IMR-90 (cell line): ENCODE measurements at regions not wholly inside any gene's neighbourhood (a gene's known extent, or its start where the extent isn't known, plus 50 kb on each side); places are given as distances from the start of the nearest gene placed in this dataset.
"Not testable (repeated sequence)": the region's sequence is repeated elsewhere in the genome, so short reads cannot be mapped to it uniquely, and the experiment has no call there.

ENCODE experiments used
- ATAC-seq: fragments of 200-7000 bp; cut with Tn5 transposase; 2 replicates; pipeline ENCODE4 v1.9.1; 2020; ENCODE audit warnings: low read depth, mild to moderate bottlenecking, moderate library complexity
- BruUV-seq: library from RNA; stranded (reverse); fragments of 400-500 nt; replicated peaks from 2 replicates; lab custom pipeline; 2021; lab: Mats Ljungman, UMichigan
- CTCF ChIA-PET: fragments of 300-600 bp; formaldehyde crosslinking; extraction: SDS; loops from one replicate; lab custom pipeline; 2021; ENCODE audit warnings: antibody characterized with exemption; lab: Yijun Ruan, JAX
- POLR2A ChIA-PET: fragments of 300-600 bp; sonication (Branson Sonifier 250); formaldehyde crosslinking; loops from one replicate; lab custom pipeline; 2022; ENCODE audit warnings: antibody characterized with exemption; ENCODE audit not compliant: unreplicated experiment; lab: Charles Lee
- DNase-seq: peaks from one replicate; pipeline ENCODE4 v3.0.0; 2013
- H2AFZ ChIP-seq: replicated peaks from 2 replicates; pipeline ENCODE3; 2013; ENCODE audit warnings: low read length, mild to moderate bottlenecking; ENCODE audit not compliant: poor library complexity
- H2AK5ac ChIP-seq: 2 replicates; pipeline ENCODE4 v1.6.1; 2013; ENCODE audit warnings: low read depth, low read length, inconsistent platforms
- H2AK9ac ChIP-seq: replicated peaks from 2 replicates; pipeline ENCODE3; 2013; ENCODE audit warnings: mild to moderate bottlenecking, low read depth, low read length, moderate library complexity; ENCODE audit not compliant: poor library complexity
- H2BK120ac ChIP-seq: 2 replicates; pipeline ENCODE4 v1.6.1; 2013; ENCODE audit warnings: low read depth, low read length, inconsistent platforms
- H2BK15ac ChIP-seq: 3 replicates; pipeline ENCODE4 v1.6.1; 2013; ENCODE audit warnings: low read depth, low read length, inconsistent platforms
- H2BK20ac ChIP-seq: 2 replicates; pipeline ENCODE4 v1.6.1; 2013; ENCODE audit warnings: low read depth, mild to moderate bottlenecking, inconsistent platforms, low read length, moderate library complexity
- H2BK5ac ChIP-seq: 2 replicates; pipeline ENCODE4 v1.6.1; 2013; ENCODE audit warnings: mild to moderate bottlenecking, low read depth, low read length, inconsistent platforms; ENCODE audit not compliant: poor library complexity, severe bottlenecking
- H3K14ac ChIP-seq: replicated peaks from 2 replicates; pipeline ENCODE4 v1.6.1; 2013; ENCODE audit warnings: low read depth, low read length, inconsistent platforms
- H3K18ac ChIP-seq: 2 replicates; pipeline ENCODE4 v1.6.1; 2013; ENCODE audit warnings: low read depth, low read length, control low read depth
- H3K23ac ChIP-seq: 2 replicates; pipeline ENCODE4 v1.6.1; 2013; ENCODE audit warnings: low read depth, low read length, inconsistent platforms
- H3K27ac ChIP-seq: 2 replicates; pipeline ENCODE4 v1.5.1; 2013; ENCODE audit warnings: mild to moderate bottlenecking, control low read depth, low read length; ENCODE audit not compliant: insufficient read depth
- H3K27me3 ChIP-seq: 2 replicates; pipeline ENCODE4 v1.6.1; 2013; ENCODE audit warnings: low read length; ENCODE audit not compliant: control insufficient read depth, insufficient read depth
- H3K36me3 ChIP-seq: 2 replicates; pipeline ENCODE4 v1.6.1; 2013; ENCODE audit warnings: low read length, mixed read lengths; ENCODE audit not compliant: control insufficient read depth, insufficient read depth
- H3K4ac ChIP-seq: 2 replicates; pipeline ENCODE4 v1.6.1; 2013; ENCODE audit warnings: low read depth, low read length, inconsistent platforms
- H3K4me1 ChIP-seq: 2 replicates; pipeline ENCODE4 v1.6.1; 2013; ENCODE audit warnings: low read length, mixed read lengths; ENCODE audit not compliant: control insufficient read depth, insufficient read depth
- H3K4me2 ChIP-seq: 2 replicates; pipeline ENCODE4 v1.6.1; 2013; ENCODE audit warnings: low read depth, mild to moderate bottlenecking, control low read depth, low read length, moderate library complexity
- H3K4me3 ChIP-seq: 2 replicates; pipeline ENCODE4 v1.5.1; 2013; ENCODE audit warnings: low read depth, mild to moderate bottlenecking, control low read depth, low read length, moderate library complexity; ENCODE audit not compliant: insufficient read depth
- H3K56ac ChIP-seq: 2 replicates; pipeline ENCODE4 v1.6.1; 2013; ENCODE audit warnings: low read length, inconsistent platforms; ENCODE audit not compliant: insufficient read depth; ENCODE audit errors: extremely low read depth
- H3K79me1 ChIP-seq, 2 experiments: 2 replicates each; pipeline ENCODE4 v1.6.1; 2013; ENCODE audit warnings: low read length in 2 of 2, inconsistent platforms in 1 of 2, low read depth in 1 of 2
- H3K9ac ChIP-seq: 2 replicates; pipeline ENCODE4 v1.6.1; 2013; ENCODE audit warnings: low read depth, low read length, control low read depth
- H3K9me1 ChIP-seq: 2 replicates; pipeline ENCODE4 v1.6.1; 2013; ENCODE audit warnings: low read length, inconsistent platforms; ENCODE audit not compliant: insufficient read depth
- H3K9me3 ChIP-seq: 2 replicates; pipeline ENCODE4 v1.6.1; 2013; ENCODE audit warnings: low read length; ENCODE audit not compliant: control insufficient read depth, insufficient read depth
- H4K20me1 ChIP-seq: 2 replicates; pipeline ENCODE4 v1.6.1; 2013; ENCODE audit warnings: low read length, inconsistent platforms; ENCODE audit not compliant: insufficient read depth
- H4K5ac ChIP-seq: 2 replicates; pipeline ENCODE4 v1.6.1; 2013; ENCODE audit warnings: mild to moderate bottlenecking, low read depth, low read length, control low read depth
- H4K8ac ChIP-seq, 2 experiments: 2 replicates each; pipeline ENCODE4 v1.6.1; 2013; ENCODE audit warnings: low read depth in 2 of 2, low read length in 2 of 2, control low read depth in 1 of 2, inconsistent platforms in 1 of 2
- H4K91ac ChIP-seq: 2 replicates; pipeline ENCODE4 v1.6.1; 2013; ENCODE audit warnings: low read depth, low read length, inconsistent platforms; ENCODE audit not compliant: insufficient read depth
- BHLHE40 ChIP-seq: fragments of 150-350 bp; IDR thresholded peaks from 2 replicates; pipeline ENCODE4 v1.6.1; 2016; ENCODE audit warnings: mild to moderate bottlenecking, low read depth, low read length
- MAZ ChIP-seq: IDR thresholded peaks from 2 replicates; pipeline ENCODE4 v1.6.1; 2012; ENCODE audit warnings: low read depth, mild to moderate bottlenecking, low read length, improper control_type of control experiment, moderate library complexity, borderline replicate concordance
- NFE2L2 ChIP-seq: fragments of 150-350 bp; IDR thresholded peaks from 2 replicates; pipeline ENCODE4 v1.6.1; 2016; ENCODE audit warnings: low read depth, mild to moderate bottlenecking, low read length
- POLR2A ChIP-seq: IDR thresholded peaks from 2 replicates; pipeline ENCODE4 v1.6.1; 2012; ENCODE audit warnings: mild to moderate bottlenecking, low read depth, low read length
- RAD21 ChIP-seq: IDR thresholded peaks from 2 replicates; pipeline ENCODE4 v1.6.1; 2012; ENCODE audit warnings: low read length, improper control_type of control experiment
- WGBS, 2 experiments: methylation state at CpG; one replicate each; pipeline versions ENCODE4 v1.1.5 to v1.1.7; 2013; ENCODE audit warnings: missing lambda C conversion rate in 2 of 2; ENCODE audit not compliant: insufficient read length in 1 of 2; ENCODE audit errors: extremely low coverage in 2 of 2; 5-methylcytosine and 5-hydroxymethylcytosine counted together
- dilution Hi-C: fragments of 300-500 bp; cut with HindIII; formaldehyde crosslinking; loops from one replicate; pipeline ENCODE4 v1.14.3; 2018; ENCODE audit warnings: low sequenced_read_pairs; ENCODE audit not compliant: unreplicated experiment
- in situ Hi-C: fragments of 300-500 bp; cut with MboI; formaldehyde crosslinking; loops from 3 replicates; pipeline ENCODE4 v1.14.3; 2019; ENCODE audit warnings: low sequenced_read_pairs, inconsistent platforms, mixed read lengths
- intact Hi-C: fragments of 100-400 bp; cut with micrococcal nuclease; formaldehyde crosslinking; loops from 2 replicates; pipeline ENCODE4 v1.10.0; 2022

- H4K8ac ChIP-seq, result no peak overlapping the region
- no peak overlapping the region for H2BK5ac ChIP-seq
- BruUV-seq, result no TSS peak
- no peak overlapping the region for H3K4me2 ChIP-seq
- DNase-seq, result no peak
- no peak overlapping the region for H4K5ac ChIP-seq
- H2BK120ac ChIP-seq, result no peak overlapping the region
- no peak overlapping the region for H3K4ac ChIP-seq
- H4K91ac ChIP-seq, result no peak overlapping the region
- H3K56ac ChIP-seq, result no peak overlapping the region
- H3K23ac ChIP-seq, result no peak overlapping the region
- no peak overlapping the region for H3K14ac ChIP-seq
- in situ Hi-C loops, result no loop called here
- CTCF ChIA-PET, result no interaction called here
- no peak overlapping the region for H2AFZ ChIP-seq
- no peak overlapping the region for H2BK20ac ChIP-seq
- WGBS, 2 experiments, result no CpG with 5 or more reads among the region's 5 CpGs
- H3K36me3 ChIP-seq, result no peaks in the 10 kb centered on the region
- no peaks in the 10 kb centered on the region for H3K27me3 ChIP-seq
- no peak overlapping the region for H2AK5ac ChIP-seq
- intact Hi-C loops, result no loop called here
- no peak overlapping the region for H3K27ac ChIP-seq
- H3K4me1 ChIP-seq, result no peaks in the 10 kb centered on the region
- H3K79me1 ChIP-seq, result no peaks in the 10 kb centered on the region
- H4K20me1 ChIP-seq, result no peaks in the 10 kb centered on the region
- dilution Hi-C loops, result no loop called here
- H3K18ac ChIP-seq, result no peak overlapping the region
- ATAC-seq, result no peak
- H3K9me1 ChIP-seq, result no peaks in the 10 kb centered on the region
- no peak overlapping the region for H3K9ac ChIP-seq
- H3K4me3 ChIP-seq, result no peak overlapping the region
- no peak overlapping the region for H2AK9ac ChIP-seq
- TF ChIP-seq MAZ (no peak), RAD21 (no peak), POLR2A (no peak), BHLHE40 (no peak), NFE2L2 (no peak)
- no peak overlapping the region for H2BK15ac ChIP-seq
- POLR2A ChIA-PET, result no interaction called here
- peaks cover 5% of the 10 kb centered on the region for H3K9me3 ChIP-seq
These were observed 81.6 kb upstream of the ICA1 start for GRCh38 chr7:8343556-8343955.

- H3K4me1 ChIP-seq, H2AK5ac ChIP-seq, H3K4ac ChIP-seq, ATAC-seq, BruUV-seq, H2BK20ac ChIP-seq, H3K27ac ChIP-seq, H2AFZ ChIP-seq, CTCF ChIA-PET, H3K14ac ChIP-seq, H2BK5ac ChIP-seq, DNase-seq, intact Hi-C loops, in situ Hi-C loops, H3K9me1 ChIP-seq, H2AK9ac ChIP-seq, H3K9ac ChIP-seq, H2BK120ac ChIP-seq, H3K18ac ChIP-seq, H3K9me3 ChIP-seq, H4K20me1 ChIP-seq, H3K23ac ChIP-seq, H2BK15ac ChIP-seq, H4K5ac ChIP-seq, H3K27me3 ChIP-seq, H4K91ac ChIP-seq, H3K4me2 ChIP-seq, H3K79me1 ChIP-seq, dilution Hi-C loops, H3K4me3 ChIP-seq, H3K36me3 ChIP-seq, H3K56ac ChIP-seq, POLR2A ChIA-PET, H4K8ac ChIP-seq: not testable (repeated sequence)
- no CpG with 5 or more reads among the region's 2 CpGs for WGBS, 2 experiments
These were observed 85.4 kb upstream of the ICA1 start for GRCh38 chr7:8347395-8347794.
